Colonic mucosa (tissue), 4 donors: ENCODE measurements at regions not wholly inside any gene's neighbourhood (a gene's known extent, or its start where the extent isn't known, plus 50 kb on each side); places are given as distances from the start of the nearest gene placed in this dataset.

Experiments
- DNase-seq: peaks from one replicate; pipeline ENCODE4 v3.0.0-alpha.2; 2020
- H3K27ac ChIP-seq: fragments of 200-600 bp; one replicate; pipeline ENCODE4 v1.8.0; 2021
- H3K27me3 ChIP-seq: fragments of 200-600 bp; one replicate; pipeline ENCODE4 v1.8.0; 2021
- H3K36me3 ChIP-seq: fragments of 200-600 bp; one replicate; pipeline ENCODE4 v1.8.0; 2021
- H3K4me1 ChIP-seq: fragments of 200-600 bp; one replicate; pipeline ENCODE4 v1.8.0; 2021; ENCODE audit warnings: mild to moderate bottlenecking
- H3K4me3 ChIP-seq: fragments of 200-600 bp; one replicate; pipeline ENCODE4 v1.8.0; 2021
- H3K9ac ChIP-seq, 2 donors: one replicate each; pipeline ENCODE4 v1.7.0; 2013; ENCODE audit warnings: control low read depth in 2 of 2, low read depth in 2 of 2, low read length in 2 of 2
- H3K9me3 ChIP-seq: fragments of 200-600 bp; one replicate; pipeline ENCODE4 v1.8.0; 2021
- intact Hi-C: fragments of 100-400 bp; cut with DNase I; formaldehyde crosslinking; loops from one replicate; pipeline ENCODE4 v1.14.1; 2022
- TF ChIP-seq, protein P1 (sequence below): fragments of 200-600 bp; IDR thresholded peaks from one replicate; pipeline ENCODE4 v1.8.0; 2022; ENCODE audit warnings: antibody characterized with exemption, mild to moderate bottlenecking
- donor health status: healthy.
- donor health status: DM: no; HTN: no; CAD: no.
- donor health status: DM: no; HTN: no; CAD: no.

DNA sequence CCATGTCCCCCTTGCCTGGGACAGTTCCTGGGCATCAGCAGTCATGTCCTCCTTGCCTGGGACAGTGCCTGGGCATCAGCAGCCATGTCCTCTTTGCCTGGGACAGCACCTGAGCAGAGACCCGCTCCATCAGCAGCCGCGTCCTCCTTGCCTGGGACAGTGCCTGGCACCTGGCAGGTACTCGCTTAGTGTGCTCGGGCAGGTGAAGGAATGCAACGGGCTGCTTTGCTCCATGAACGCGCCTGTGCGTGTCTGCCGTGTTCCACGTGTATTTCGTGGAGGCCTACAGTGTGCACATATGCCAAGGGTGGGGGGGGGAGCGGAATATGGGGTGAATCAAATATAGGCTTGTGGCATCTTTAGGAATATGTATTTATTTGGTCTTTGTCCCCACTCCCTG, 1490.7 kb downstream of the TBC1D22A start:
- Histone ChIP-seq H3K27me3 (no peaks in the 10 kb centered on the region), H3K27ac (no peak overlapping the region), H3K4me1 (no peaks in the 10 kb centered on the region), H3K9ac (no peak overlapping the region), H3K36me3 (no peaks in the 10 kb centered on the region), H3K9me3 (no peaks in the 10 kb centered on the region), H3K4me3 (no peak overlapping the region)
- intact Hi-C loops, result no loop called here
- no peak for DNase-seq
- TF ChIP-seq, protein P1, sequence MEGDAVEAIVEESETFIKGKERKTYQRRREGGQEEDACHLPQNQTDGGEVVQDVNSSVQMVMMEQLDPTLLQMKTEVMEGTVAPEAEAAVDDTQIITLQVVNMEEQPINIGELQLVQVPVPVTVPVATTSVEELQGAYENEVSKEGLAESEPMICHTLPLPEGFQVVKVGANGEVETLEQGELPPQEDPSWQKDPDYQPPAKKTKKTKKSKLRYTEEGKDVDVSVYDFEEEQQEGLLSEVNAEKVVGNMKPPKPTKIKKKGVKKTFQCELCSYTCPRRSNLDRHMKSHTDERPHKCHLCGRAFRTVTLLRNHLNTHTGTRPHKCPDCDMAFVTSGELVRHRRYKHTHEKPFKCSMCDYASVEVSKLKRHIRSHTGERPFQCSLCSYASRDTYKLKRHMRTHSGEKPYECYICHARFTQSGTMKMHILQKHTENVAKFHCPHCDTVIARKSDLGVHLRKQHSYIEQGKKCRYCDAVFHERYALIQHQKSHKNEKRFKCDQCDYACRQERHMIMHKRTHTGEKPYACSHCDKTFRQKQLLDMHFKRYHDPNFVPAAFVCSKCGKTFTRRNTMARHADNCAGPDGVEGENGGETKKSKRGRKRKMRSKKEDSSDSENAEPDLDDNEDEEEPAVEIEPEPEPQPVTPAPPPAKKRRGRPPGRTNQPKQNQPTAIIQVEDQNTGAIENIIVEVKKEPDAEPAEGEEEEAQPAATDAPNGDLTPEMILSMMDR, result no peak

DNA sequence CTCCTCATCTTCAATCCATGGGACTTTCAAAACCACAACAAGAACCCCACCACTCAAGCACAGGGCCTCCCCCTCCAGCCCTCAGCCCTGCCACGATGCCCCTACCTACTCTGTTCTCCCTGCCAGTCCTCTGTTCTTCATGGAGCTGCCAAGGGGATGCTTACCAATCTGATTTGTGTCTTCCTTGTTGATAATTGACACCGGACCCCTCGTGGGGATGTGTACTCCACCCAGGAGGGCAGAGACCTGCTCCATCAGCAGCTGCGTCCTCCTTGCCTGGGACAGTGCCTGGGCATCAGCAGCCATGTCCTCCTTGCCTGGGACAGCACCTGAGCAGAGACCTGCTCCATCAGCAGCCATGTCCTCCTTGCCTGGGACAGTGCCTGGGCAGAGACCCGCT, 1489.2 kb downstream of the TBC1D22A start:
- Histone ChIP-seq H3K27me3 (no peaks in the 10 kb centered on the region), H3K4me3 (no peak overlapping the region), H3K9ac (no peak overlapping the region), H3K36me3 (no peaks in the 10 kb centered on the region), H3K27ac (no peak overlapping the region), H3K9me3 (no peaks in the 10 kb centered on the region), H3K4me1 (no peaks in the 10 kb centered on the region)
- TF ChIP-seq, protein P1, result no peak
- intact Hi-C loops, result no loop called here
- no peak for DNase-seq

DNA sequence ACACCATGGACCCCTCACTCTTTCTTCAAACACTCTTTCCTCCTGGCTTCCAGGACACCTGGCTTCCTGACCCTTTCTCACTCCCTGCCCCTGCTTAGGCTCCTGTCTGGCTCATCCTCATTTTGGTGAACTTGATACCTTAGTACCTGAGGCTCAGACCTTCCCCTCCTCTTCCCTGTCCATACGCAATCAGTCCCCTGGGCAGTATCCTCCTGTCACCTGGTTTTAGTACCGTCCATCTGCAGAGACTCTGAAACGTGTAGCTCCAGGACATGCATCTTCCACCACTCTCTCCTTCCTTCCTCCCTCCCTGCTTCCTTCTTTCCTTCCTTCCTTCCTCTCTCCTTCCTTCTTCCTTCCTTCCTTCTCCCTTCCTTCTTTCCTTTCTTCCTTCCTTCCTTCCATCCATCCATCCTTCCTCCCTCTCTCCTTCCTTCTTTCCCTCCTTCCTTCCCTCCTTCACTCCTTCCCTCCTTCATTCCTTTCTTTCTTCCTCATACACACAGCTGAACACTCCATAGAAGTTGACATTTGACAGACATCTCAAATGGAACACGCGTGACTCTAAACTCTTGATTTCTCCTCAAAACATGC, 1488.6 kb downstream of the TBC1D22A start:
- Histone ChIP-seq H3K27ac (no peak overlapping the region), H3K4me3 (no peak overlapping the region), H3K9ac (no peak overlapping the region), H3K27me3 (no peaks in the 10 kb centered on the region), H3K4me1 (no peaks in the 10 kb centered on the region), H3K9me3 (no peaks in the 10 kb centered on the region), H3K36me3 (no peaks in the 10 kb centered on the region)
- intact Hi-C loops, result no loop called here
- TF ChIP-seq, protein P1, result no peak
- no peak for DNase-seq

DNA sequence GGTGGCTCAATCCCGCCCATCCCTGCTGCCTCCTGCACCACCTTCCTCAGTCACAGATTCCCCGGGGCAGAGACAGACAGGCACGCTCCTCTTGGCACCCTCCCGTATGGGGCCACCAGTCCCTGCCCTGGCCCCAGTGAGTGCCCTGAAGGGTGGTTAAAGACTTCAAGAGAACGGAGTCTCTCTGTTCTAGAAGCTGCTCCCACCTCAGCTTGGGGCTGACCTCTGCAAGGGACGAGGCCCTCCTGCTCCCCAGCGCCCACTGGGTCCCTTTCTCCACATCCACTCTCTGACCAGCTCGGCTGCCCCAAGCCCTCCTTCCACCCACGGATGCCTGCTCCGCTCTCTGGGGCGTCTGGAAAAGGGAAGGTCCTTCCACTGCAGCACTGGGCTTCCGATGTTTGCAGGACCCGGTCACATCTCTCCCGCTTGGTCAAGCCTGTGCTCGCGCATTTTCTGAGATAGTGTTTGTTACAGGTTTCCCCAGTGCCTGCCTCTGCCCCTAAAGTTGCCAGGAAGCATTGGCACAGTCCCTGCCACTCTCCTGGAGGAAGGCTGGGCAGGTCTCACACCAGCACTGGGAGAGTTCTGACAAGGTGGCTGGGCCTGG, 1487.9 kb downstream of the TBC1D22A start:
- H3K36me3 ChIP-seq, result no peaks in the 10 kb centered on the region
- intact Hi-C loops, result no loop called here
- TF ChIP-seq, protein P1, result no peak
- no peak overlapping the region for H3K4me3 ChIP-seq
- no peaks in the 10 kb centered on the region for H3K27me3 ChIP-seq
- DNase-seq, result no peak
- H3K9me3 ChIP-seq, result no peaks in the 10 kb centered on the region
- H3K9ac ChIP-seq, result no peak overlapping the region
- no peaks in the 10 kb centered on the region for H3K4me1 ChIP-seq
- no peak overlapping the region for H3K27ac ChIP-seq

DNA sequence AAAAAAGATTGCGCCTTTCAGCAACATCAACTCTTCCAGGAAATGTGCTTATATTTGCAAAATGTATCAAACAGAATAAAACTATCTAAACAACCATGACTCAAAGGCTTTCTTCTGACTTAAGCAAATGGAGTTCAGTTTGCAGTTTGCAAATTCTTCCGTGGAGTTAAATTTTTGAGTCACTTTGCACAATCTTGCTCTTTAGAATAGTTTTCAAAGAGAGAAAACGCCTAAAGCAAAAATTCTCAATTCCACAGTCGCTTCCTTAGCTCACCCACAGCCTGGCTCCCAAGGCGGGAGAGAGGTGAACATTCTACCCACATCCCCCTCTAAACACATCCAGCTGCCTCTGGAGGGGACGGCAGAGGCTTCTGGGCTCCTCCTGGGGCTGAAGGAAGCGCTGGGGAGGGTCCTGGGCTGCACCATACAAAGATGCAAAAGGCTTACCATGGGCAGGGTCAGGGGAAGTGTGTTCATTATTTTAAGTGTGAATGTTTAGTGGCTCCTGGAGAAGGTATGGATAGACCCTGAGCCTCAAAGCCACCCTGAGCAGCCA, 1487.3 kb downstream of the TBC1D22A start:
- TF ChIP-seq, protein P1, result no peak
- Histone ChIP-seq H3K27me3 (no peaks in the 10 kb centered on the region), H3K4me3 (no peak overlapping the region), H3K4me1 (no peaks in the 10 kb centered on the region), H3K9ac (no peak overlapping the region), H3K36me3 (no peaks in the 10 kb centered on the region), H3K9me3 (no peaks in the 10 kb centered on the region), H3K27ac (no peak overlapping the region)
- DNase-seq, result no peak
- intact Hi-C loops, result no loop called here
